H9 (cell line): ENCODE measurements at regions not wholly inside any gene's neighbourhood (a gene's known extent, or its start where the extent isn't known, plus 50 kb on each side); places are given as distances from the start of the nearest gene placed in this dataset.

Source experiments
- DNase-seq: peaks from one replicate; pipeline ENCODE4 v3.0.0-alpha.2; 2017
- H2AFZ ChIP-seq: one replicate; pipeline ENCODE4 v1.6.1; 2013; ENCODE audit warnings: mild to moderate bottlenecking, low read length, control low read depth, moderate library complexity
- H2AK5ac ChIP-seq: 2 replicates; pipeline ENCODE4 v1.6.1; 2013; ENCODE audit warnings: low read length, control low read depth, mixed read lengths; ENCODE audit not compliant: insufficient read length
- H2BK120ac ChIP-seq: one replicate; pipeline ENCODE4 v1.6.1; 2013; ENCODE audit warnings: low read depth, mild to moderate bottlenecking, low read length, control low read depth, inconsistent platforms; ENCODE audit not compliant: poor library complexity, severe bottlenecking
- H2BK12ac ChIP-seq: 2 replicates; pipeline ENCODE4 v1.6.1; 2013; ENCODE audit warnings: low read length, control low read depth, mixed read lengths, low read depth; ENCODE audit not compliant: insufficient read length
- H2BK15ac ChIP-seq: 2 replicates; pipeline ENCODE4 v1.6.1; 2013; ENCODE audit warnings: low read depth, low read length, control low read depth
- H2BK20ac ChIP-seq: one replicate; pipeline ENCODE4 v1.6.1; 2013; ENCODE audit warnings: low read depth, mild to moderate bottlenecking, low read length, control low read depth, inconsistent platforms; ENCODE audit not compliant: poor library complexity, severe bottlenecking
- H2BK5ac ChIP-seq: 2 replicates; pipeline ENCODE4 v1.6.1; 2013; ENCODE audit warnings: low read length, control low read depth, mixed read lengths; ENCODE audit not compliant: insufficient read length
- H3K14ac ChIP-seq: 2 replicates; pipeline ENCODE4 v1.6.1; 2013; ENCODE audit warnings: low read length, control low read depth; ENCODE audit not compliant: insufficient read depth
- H3K18ac ChIP-seq: 2 replicates; pipeline ENCODE4 v1.6.1; 2013; ENCODE audit warnings: low read depth, mild to moderate bottlenecking, mixed read lengths, low read length, control low read depth; ENCODE audit not compliant: insufficient read length
- H3K23ac ChIP-seq: 2 replicates; pipeline ENCODE4 v1.6.1; 2013; ENCODE audit warnings: low read length, control low read depth, mixed read lengths, low read depth; ENCODE audit not compliant: insufficient read length
- H3K23me2 ChIP-seq: 2 replicates; pipeline ENCODE4 v1.6.1; 2013; ENCODE audit warnings: low read depth, mild to moderate bottlenecking, mixed read lengths, low read length, control low read depth; ENCODE audit not compliant: insufficient read length, poor library complexity, severe bottlenecking
- H3K27ac ChIP-seq: 2 replicates; pipeline ENCODE4 v1.5.1; 2013; ENCODE audit warnings: low read length, control low read depth, mixed read lengths, low read depth; ENCODE audit not compliant: insufficient read length
- H3K27me3 ChIP-seq: 2 replicates; pipeline ENCODE4 v1.6.1; 2013; ENCODE audit warnings: low read length, control low read depth, inconsistent platforms; ENCODE audit not compliant: insufficient read depth
- H3K4ac ChIP-seq: 2 replicates; pipeline ENCODE4 v1.6.1; 2013; ENCODE audit warnings: low read depth, mild to moderate bottlenecking, control low read depth, inconsistent platforms, low read length, moderate library complexity
- H3K4me1 ChIP-seq: 2 replicates; pipeline ENCODE4 v1.6.1; 2013; ENCODE audit warnings: low read length, control low read depth, inconsistent platforms; ENCODE audit not compliant: insufficient read depth
- H3K4me2 ChIP-seq: 2 replicates; pipeline ENCODE4 v1.6.1; 2013; ENCODE audit warnings: low read length, control low read depth, mixed read lengths; ENCODE audit not compliant: insufficient read length, insufficient read depth
- H3K56ac ChIP-seq: 2 replicates; pipeline ENCODE4 v1.6.1; 2013; ENCODE audit warnings: low read depth, mild to moderate bottlenecking, mixed read lengths, low read length, control low read depth; ENCODE audit not compliant: insufficient read length
- H3K79me1 ChIP-seq: 2 replicates; pipeline ENCODE4 v1.6.1; 2013; ENCODE audit warnings: low read depth, mild to moderate bottlenecking, moderate library complexity, low read length, control low read depth, inconsistent platforms; ENCODE audit not compliant: insufficient read depth, poor library complexity, severe bottlenecking
- H3K79me2 ChIP-seq: 2 replicates; pipeline ENCODE4 v1.6.1; 2013; ENCODE audit warnings: low read length, control low read depth, inconsistent platforms; ENCODE audit not compliant: insufficient read depth
- H3K9ac ChIP-seq: 2 replicates; pipeline ENCODE4 v1.6.1; 2013; ENCODE audit warnings: low read length, control low read depth, mixed read lengths; ENCODE audit not compliant: insufficient read length; ENCODE audit errors: extremely low read depth
- H3K9me3 ChIP-seq: one replicate; pipeline ENCODE4 v1.6.1; 2013; ENCODE audit warnings: low read depth, low read length, inconsistent platforms; ENCODE audit not compliant: control insufficient read depth
- H3T11ph ChIP-seq: one replicate; pipeline ENCODE4 v1.6.1; 2013; ENCODE audit warnings: mild to moderate bottlenecking, low read length, control low read depth, inconsistent platforms
- H4K20me1 ChIP-seq: one replicate; pipeline ENCODE4 v1.6.1; 2013; ENCODE audit not compliant: control insufficient read depth, insufficient read length, insufficient read depth
- H4K5ac ChIP-seq: 2 replicates; pipeline ENCODE4 v1.6.1; 2013; ENCODE audit warnings: low read depth, mild to moderate bottlenecking, mixed read lengths, low read length, control low read depth; ENCODE audit not compliant: insufficient read length
- H4K8ac ChIP-seq: replicated peaks from 2 replicates; pipeline ENCODE4 v1.6.1; 2013; ENCODE audit warnings: low read length, control low read depth, mixed read lengths, low read depth; ENCODE audit not compliant: insufficient read length
- H4K91ac ChIP-seq: 2 replicates; pipeline ENCODE4 v1.6.1; 2013; ENCODE audit warnings: low read depth, mild to moderate bottlenecking, moderate library complexity, mixed read lengths, low read length, control low read depth; ENCODE audit not compliant: insufficient read length
- H3K27ac Mint-ChIP-seq, 3 experiments: 2 replicates in 2 of 3; 3 replicates in 1 of 3; pipeline ENCODE4 v1.8.0; 2020 to 2021; ENCODE audit warnings: mixed read lengths in 3 of 3, mild to moderate bottlenecking in 1 of 3, moderate library complexity in 1 of 3
- H3K27me3 Mint-ChIP-seq: 2 replicates; pipeline ENCODE4 v1.8.0; 2021; ENCODE audit warnings: low read depth, mild to moderate bottlenecking, moderate library complexity, mixed read lengths
- H3K36me3 Mint-ChIP-seq, 3 experiments: 2 replicates in 2 of 3; 3 replicates in 1 of 3; pipeline ENCODE4 v1.8.0; 2020 to 2021; ENCODE audit warnings: low read depth in 3 of 3, mixed read lengths in 3 of 3; ENCODE audit not compliant: insufficient read depth in 1 of 3
- H3K4me1 Mint-ChIP-seq, 2 experiments: 2 replicates each; pipeline ENCODE4 v1.8.0; 2020; ENCODE audit warnings: mixed read lengths in 2 of 2
- H3K4me3 Mint-ChIP-seq, 2 experiments: 2 replicates in 1 of 2; 3 replicates in 1 of 2; pipeline ENCODE4 v1.8.0; 2020 to 2021; ENCODE audit warnings: mild to moderate bottlenecking in 2 of 2, mixed read lengths in 2 of 2, moderate library complexity in 1 of 2
- H3K9me3 Mint-ChIP-seq, 2 experiments: 2 replicates in 1 of 2; 3 replicates in 1 of 2; pipeline ENCODE4 v1.8.0; 2020; ENCODE audit warnings: mild to moderate bottlenecking in 2 of 2, mixed read lengths in 2 of 2, moderate library complexity in 1 of 2
- CTCF ChIP-seq: fragments of 200-600 bp; sonication (generic); conservative IDR thresholded peaks from 3 replicates; pipeline ENCODE4 v1.8.0; 2021; ENCODE audit warnings: antibody characterized with exemption, mild to moderate bottlenecking
- WGBS: extraction: QIAGEN DNeasy Blood & Tissue Kit; methylation state at CpG from one replicate; pipeline ENCODE4 v1.1.7; 2013; ENCODE audit warnings: missing lambda C conversion rate, low lambda C conversion rate, mixed read lengths; ENCODE audit not compliant: insufficient read length; ENCODE audit errors: extremely low coverage; 5-methylcytosine and 5-hydroxymethylcytosine counted together

GRCh38 chr2:195338856-195339255 is 318.2 kb upstream of the SLC39A10 start:
- Histone ChIP-seq H3K18ac (no peak overlapping the region), H3K23ac (no peak overlapping the region), H3T11ph (no peak overlapping the region), H3K79me1 (no peaks in the 10 kb centered on the region), H3K4me1 (no peaks in the 10 kb centered on the region), H3K4me2 (no peak overlapping the region), H2BK15ac (no peak overlapping the region), H3K27ac (no peak overlapping the region), H4K5ac (no peak overlapping the region), H3K23me2 (no peaks in the 10 kb centered on the region), H3K14ac (no peak overlapping the region), H2BK12ac (no peak overlapping the region), H3K27me3 (no peaks in the 10 kb centered on the region), H3K56ac (no peak overlapping the region), H3K9me3 (no peaks in the 10 kb centered on the region), H2BK120ac (no peak overlapping the region), H3K79me2 (no peaks in the 10 kb centered on the region), H4K91ac (no peak overlapping the region), H4K8ac (no peak overlapping the region), H2BK5ac (no peak overlapping the region), H2AFZ (no peak overlapping the region), H2AK5ac (no peak overlapping the region), H2BK20ac (no peak overlapping the region), H3K9ac (no peak overlapping the region), H4K20me1 (no peaks in the 10 kb centered on the region), H3K4ac (no peak overlapping the region)
- no peak overlapping the region for H3K27ac Mint-ChIP-seq
- no CpG with 5 or more reads among the region's 1 CpG for WGBS
- H3K4me3 Mint-ChIP-seq, result no peak overlapping the region
- peaks cover 0 to 1% of the 10 kb centered on the region in 2 experiments; a peak in 1 of 5 replicates for H3K9me3 Mint-ChIP-seq
- TF ChIP-seq CTCF, result no peak
- peaks cover 0 to 5% of the 10 kb centered on the region in 2 experiments; a peak in 2 of 4 replicates for H3K4me1 Mint-ChIP-seq
- DNase-seq, result no peak
- no peaks in the 10 kb centered on the region for H3K36me3 Mint-ChIP-seq
- H3K27me3 Mint-ChIP-seq, result no peaks in the 10 kb centered on the region
